Dedifferentiated amniotic fluid mesenchymal stem cell (primary cell): ENCODE measurements at regions not wholly inside any gene's neighbourhood (a gene's known extent, or its start where the extent isn't known, plus 50 kb on each side); places are given as distances from the start of the nearest gene placed in this dataset.
"Not testable (repeated sequence)": the region's sequence is repeated elsewhere in the genome, so short reads cannot be mapped to it uniquely, and the experiment has no call there.

Experiments
- DNase-seq: peaks from one replicate; pipeline ENCODE4 v3.0.0-alpha.2; 2016; ENCODE audit errors: extremely low spot score

DNA sequence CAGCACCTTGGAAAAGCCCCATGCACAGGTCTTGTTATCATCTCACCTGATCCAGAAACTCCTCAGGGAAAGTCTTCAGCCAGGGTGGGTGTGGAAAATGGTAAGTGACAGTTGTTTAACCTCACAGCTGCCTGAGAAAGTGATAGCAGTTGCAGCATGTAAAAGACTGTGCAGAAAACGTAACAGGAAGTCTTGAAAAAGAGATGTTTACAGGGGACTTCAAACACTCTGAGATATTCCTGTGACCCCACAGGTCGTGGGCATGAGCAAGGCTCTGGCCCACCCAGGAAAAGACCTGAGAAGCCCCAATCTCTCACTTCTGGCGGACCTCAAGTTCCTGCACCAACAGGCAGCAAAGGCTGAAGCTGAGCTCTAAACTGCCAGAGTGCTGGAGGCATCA lies 826.9 kb downstream of the UQCRFS1 start:
- DNase-seq, result no peak

DNA sequence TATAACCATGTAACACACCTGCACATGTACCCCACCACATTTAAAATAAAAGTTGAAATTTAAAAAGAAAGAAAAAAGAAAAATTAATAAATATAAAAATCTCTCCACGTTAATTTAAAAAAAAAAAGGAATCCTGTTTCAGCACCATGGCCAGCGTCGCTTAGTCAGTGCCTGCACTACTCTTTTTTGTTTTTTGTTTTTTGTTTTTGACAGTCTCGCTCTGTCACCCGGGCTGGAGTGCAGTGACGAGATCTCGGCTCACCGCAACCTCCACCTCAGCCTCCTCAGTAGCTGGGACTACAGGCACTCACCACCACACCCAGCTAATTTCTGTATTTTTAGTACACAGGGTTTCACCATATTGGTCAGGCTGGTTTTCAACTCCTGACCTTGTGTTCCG lies 835.9 kb downstream of the UQCRFS1 start:
- DNase-seq, result no peak

DNA sequence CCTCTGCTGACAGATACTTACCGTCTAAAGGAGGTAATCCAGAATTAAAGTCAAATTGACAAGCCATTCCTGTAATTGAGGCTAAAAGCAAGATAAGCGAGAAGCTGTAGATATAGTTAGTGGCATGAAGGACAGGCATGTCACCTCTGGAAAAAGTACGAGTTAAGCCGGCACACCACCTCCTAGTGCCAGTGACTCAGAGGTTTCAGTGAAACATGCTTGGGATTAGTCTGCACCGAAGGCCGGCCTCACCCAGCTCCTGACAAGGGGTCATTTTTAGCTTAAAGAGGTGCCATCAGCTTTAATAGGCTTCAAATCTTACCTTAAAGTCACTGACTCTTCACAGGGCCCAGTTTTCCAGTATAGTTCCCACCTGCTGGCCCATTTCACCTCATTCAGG lies 838.0 kb downstream of the UQCRFS1 start:
- no peak for DNase-seq

DNA sequence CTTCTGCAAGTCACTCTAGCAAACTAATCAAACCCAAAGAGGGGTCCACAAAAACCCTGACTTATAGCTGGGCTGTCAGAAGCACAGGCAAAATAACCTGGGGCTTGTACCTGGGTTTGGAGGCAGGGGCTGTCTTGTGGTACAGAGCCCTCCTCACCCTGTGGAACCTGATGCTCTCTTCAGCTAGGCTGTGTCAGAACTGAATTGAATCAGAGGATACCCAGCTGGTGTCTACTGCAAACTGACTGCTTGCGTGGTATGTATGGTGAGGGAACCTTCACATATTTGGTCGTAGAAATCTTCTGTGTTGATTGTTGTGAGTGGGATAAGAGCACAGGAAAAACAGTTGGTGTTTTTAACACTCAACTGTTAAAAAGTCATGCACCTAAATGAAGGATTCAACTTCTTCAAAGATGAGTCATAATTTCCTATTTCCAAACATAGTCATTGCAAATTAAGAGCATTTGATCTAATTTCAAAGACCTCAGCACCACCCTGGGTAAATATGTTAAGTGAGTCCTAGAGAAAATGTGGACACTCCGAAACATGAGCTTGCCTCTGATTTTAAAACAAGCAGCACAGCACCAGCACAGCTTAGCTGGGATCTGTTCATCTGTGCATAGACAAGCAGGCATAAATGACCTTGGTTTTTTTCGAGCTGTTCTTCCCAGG lies 840.2 kb downstream of the UQCRFS1 start:
- no peak for DNase-seq

DNA sequence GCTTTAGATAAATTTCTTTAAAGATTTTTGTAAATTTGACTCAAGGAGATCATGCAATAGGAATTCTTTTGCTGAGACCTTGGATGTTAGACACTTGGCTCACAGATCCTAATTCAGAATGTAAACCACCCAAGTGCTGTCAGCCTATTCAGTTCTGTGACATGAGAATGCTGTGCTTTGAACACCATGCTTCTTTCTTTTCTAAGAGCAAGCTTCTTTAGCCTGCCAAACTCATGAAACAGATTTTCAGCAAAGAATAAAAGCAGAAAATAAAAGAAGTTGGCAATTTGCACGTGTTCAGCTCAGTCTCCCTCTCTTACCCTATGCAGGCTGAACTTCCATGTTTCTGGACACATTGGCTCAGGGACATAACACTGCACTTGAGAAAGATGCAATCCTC lies 845.8 kb downstream of the UQCRFS1 start:
- DNase-seq, result no peak

DNA sequence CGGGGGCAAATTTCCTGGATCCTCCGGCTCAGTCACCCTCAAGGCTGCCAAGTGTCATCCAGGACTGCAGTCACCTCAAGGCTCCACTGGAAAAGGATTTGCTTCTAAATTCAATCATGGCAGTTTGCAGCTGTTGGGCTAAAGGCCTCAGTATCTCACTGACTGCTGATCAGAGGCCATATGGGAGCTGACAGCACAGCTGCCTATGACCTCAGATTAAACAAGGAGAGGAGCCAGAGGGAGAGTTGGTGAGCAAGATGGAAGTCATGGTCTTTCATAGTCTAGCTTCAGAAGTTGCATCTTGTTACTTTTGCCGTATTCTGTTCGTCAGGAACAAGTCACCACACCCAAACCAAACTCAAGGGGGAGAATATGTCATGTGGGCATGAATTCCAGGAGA lies 849.7 kb downstream of the UQCRFS1 start:
- DNase-seq, result no peak

DNA sequence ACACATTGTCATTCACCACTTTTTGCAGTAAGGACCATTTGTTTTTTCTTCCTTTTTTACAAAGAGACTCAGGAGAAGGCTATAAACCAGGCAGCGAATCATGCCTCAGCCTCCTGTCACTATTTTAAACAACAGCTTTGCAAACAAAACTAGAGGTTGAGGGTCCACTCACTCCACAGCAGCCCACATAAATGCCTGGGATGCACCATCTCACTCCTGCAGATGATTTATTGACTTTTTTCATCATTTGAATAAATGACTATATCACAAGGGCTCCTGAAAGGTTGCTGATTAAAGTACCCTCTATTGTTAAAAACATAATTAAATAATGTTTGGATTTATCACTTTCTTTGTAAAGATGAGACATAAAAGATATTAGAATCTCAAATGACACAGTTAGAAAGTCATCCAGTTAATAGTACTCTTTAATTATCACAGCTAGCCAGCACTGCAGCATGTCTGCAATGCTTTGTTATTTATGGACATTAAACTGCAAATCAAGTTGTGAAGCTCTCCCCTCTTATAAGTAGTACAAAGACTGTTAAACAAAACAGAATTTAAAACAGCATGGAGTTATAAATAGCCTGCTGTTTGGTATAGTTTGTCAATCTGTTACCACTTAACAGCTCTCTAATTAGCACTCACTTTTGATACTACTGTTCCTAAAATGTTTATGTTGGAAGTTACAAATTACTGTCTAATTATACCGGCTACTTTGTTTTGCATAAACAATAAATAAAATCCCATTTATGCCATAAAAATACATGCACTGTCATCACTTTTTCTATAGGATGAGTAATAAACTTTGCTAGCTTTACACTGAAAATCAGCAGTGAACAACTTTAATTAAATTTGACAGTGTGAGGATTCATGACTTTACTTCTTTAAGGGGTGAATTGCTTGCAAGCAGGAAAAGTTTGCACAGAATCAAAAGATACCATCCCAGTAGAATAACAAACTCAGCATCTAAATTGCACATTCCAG lies 853.2 kb downstream of the UQCRFS1 start:
- no peak for DNase-seq

DNA sequence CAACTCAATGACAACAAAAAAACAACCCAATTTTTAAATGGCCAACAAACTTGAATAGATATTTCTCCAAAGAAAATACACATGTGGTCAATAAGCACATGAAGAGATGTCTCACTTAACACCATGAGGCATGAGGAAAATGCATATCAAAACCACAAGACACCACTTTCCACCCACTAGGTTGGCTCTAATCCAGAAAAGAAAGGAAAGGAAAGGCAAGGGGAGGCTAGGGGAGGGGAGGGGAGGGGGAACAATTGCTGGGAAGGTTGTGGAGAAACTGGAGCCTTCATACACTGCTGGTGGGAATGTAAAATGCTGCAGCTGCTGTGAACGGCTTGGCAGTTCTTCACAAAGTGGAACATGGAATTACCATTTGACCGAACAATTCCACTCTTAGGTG lies 854.3 kb downstream of the UQCRFS1 start:
- DNase-seq, result no peak

DNA sequence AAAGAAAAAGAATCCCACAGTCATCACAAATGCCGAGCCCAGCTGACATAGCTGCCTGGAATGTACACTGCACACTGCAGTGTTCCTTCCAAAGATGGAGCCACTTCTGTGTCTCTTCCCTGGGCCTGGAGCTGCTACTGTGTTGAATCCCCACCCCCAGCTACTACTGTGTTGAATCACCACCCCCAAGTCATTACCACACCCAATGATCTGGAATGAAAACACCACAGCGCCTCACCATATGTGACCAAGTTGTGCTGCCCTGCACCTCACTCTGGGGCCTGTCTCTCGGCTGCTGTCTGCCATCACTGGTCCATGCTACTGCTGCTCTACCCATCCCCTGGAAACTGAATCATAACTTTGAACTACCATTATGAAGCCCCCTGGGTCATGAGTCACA lies 861.2 kb downstream of the UQCRFS1 start:
- no peak for DNase-seq

DNA sequence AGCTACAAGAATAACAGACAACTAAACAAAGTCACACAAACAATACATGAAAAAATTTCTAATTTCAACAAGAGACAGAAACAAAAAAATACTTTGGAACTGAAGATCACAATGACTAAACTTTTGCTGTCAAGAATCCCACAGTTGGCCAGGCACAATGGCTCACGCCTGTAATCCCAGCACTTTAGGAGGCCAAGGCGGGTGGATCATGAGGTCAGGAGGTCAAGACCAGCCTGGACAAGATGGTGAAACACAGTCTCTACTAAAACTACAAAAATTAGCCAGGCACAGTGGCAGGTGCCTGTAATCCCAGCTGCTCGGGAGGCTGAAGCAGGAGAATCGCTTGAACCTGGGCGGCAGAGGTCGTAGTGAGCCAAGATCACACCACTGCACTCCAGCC lies 861.6 kb downstream of the UQCRFS1 start:
- not testable (repeated sequence) for DNase-seq

DNA sequence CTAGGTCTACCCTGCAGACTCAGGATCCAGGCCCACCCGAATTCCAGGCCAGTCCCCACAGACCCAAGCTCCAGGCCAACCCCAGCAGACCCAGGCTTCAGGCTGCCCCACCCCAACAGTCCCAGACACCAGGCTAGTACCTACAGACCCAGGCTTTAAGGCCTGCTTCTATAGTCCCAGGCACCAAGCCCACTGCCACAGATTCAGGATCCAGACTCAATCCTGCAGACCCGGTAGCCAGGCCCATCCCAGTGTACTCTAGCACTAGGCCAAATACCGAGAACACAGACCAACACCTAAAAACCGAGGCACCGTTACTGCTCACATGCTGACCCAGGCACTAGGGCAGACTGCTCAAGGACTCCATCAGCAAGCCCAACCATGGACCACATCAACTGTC lies 862.3 kb downstream of the UQCRFS1 start:
- DNase-seq, result no peak

DNA sequence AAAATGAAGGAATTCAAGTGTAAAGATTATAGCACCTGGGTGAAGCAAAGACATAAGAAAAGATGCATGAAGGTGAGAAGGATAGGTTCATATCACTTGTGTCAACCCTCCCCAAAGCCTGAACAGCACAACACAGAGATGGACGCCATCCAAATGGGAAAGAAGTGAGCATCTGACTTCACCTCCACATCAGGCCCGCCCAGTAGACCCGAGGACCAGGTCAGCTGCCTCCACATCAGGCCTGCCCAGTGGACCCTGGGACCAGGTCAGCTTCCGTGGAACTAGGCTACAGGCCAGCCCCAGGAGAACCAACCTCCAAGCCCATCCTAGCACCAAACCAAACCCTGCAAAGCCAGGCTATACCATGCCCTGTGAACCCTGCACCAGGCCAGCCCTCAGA lies 862.9 kb downstream of the UQCRFS1 start:
- DNase-seq, result no peak

DNA sequence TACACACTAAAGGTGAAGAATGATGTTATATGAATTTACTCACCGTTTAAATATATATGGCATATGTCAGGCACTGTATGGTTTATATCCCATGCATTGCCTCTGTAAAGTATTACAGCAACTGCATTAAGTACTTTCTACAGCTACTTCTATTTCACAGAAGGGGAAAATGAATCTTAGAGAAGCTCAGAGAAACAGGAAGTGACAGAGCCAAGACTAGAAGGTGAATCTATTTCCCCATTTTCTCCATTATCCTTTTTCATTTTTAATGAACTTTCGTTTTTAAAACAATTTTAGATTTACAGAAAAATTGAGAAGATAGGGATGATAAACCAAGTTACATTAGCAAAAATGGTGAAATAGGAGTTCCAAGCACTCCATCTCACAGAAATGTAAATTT lies 863.3 kb downstream of the UQCRFS1 start:
- DNase-seq, result no peak

DNA sequence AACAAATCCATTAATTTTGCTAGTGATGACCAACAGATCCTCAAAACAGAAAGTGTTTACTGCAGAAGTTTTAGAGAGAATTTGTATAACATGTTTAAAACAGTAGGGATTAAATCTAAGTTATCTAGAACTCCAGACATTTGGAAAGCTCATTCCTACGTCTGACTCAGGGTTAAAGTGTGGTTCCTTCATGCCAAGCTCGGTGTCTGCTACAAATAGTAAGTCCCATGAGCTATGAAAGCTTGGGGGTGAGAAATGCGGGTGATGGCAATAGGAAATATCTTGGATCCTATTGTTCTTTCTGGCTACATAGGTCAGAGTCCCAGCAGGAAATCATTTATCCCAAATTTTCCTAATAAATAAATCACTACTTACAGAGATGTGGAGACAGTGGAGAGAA lies 867.1 kb downstream of the UQCRFS1 start:
- DNase-seq, result no peak

DNA sequence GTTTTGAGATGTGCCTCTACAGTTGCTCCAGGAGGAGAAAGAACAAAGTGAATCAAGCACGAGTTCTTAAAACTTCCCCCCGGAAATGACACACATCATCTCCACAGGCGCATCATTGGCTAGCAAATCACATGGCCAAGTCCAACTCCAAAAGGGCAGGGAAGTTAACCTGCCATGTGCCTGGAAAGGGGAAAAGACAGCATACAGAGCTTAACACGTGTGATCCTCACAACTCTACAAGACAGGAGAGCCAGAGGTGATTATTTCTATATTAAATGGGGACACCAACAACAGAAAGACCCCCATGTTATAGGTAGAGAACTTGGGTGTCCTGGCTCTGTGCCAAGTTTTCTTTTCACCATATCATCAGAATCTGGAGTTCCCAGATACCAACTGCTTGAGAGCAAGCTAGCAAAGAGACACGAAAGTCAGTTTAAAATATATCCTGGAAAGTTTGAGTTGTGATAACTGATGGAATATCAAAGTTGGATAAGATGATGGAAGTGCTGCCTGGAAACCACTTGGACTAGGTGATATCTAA lies 871.1 kb downstream of the UQCRFS1 start:
- DNase-seq, result no peak

DNA sequence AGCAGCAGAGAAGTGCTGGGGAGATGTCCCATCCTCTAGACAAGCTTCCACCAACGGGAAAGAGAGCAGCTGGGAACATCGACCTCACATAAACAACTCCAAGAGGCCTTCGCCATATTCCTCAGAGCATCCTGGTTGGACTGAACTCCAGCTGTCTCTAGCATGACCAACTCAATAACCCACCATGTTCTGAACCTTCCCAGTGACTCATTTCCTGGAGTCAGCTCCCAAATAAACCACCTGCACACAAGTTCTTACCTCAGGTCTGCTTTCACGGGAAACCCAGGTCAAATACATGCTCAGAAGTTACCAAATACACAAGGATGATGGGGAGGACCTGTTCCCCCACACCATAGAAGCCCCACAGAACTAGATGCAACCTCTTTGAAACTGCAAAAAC lies 878.5 kb downstream of the UQCRFS1 start:
- DNase-seq, result no peak

DNA sequence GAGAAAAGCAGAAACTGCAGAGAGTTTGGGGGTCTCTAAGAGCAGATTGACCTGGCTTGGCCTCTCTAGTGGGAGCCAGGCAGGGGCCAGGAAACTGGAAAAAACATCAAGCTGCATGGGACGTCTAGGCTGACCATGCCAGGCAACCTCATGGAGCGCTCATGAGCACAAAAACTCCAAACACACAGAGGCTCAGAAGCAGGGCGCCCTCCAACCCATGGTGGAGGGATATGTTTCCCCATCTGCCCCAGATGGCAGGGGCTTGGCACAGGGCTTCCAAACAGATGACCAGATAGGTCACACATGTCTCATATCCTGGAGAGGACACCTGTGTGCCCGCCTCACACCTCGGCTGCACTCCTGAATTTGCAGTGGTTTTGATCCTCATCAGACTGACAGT lies 879.0 kb downstream of the UQCRFS1 start:
- no peak for DNase-seq

DNA sequence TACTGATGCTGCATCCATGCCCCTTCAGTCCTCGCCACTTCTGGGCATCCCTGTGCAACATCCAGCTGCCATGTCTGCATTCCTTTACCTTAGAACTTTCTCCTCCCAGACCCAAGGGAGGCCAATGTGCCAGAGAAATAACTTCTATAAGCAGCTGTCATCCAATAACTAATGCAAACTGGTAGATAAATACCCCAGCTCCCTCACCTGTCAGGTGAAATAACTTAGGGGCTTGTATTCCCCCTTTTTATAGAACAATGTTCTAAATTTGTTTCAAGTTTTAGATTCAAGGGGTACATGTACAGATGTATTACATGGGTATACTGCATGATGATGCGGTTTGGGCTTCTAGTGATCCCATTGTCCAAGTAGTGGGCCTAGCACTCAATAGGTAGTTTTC lies 880.1 kb downstream of the UQCRFS1 start:
- DNase-seq, result no peak

DNA sequence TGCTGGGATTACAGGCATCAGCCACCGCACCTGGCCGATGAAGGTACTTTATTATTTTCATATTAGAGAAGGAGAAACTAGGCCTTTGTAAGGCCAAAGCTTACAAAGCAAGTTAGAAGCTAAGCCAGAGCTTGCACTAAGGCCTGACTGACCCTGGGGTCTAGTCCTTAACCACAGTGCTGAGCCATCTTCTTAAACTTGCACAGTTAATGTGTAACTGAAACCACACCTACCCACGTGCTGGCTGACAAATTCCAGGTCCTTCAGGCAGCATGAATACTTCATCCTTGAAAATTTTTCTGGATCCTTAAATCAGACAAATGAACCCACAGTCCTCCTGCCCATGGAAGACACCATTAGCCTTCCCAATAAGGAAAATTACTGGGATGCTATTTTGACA lies 880.6 kb downstream of the UQCRFS1 start:
- no peak for DNase-seq

DNA sequence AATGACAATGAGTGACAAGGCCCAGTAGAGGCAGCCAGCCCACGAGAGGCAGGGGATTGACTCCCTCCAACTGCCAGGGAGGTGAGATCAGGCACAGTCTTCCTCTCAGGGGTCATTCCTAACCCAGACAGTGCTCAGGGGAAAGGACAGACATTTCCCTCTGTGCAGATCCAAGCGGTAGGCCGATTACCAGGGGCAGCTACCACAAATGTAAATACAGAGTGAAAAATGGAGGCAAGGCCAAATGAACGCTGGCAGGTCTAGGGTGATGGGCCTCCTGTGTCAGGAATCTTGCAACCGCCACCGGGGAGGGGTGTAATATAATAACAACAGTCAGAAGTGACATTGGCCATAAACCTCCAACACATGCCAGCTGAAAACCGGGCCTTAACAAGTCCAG lies 881.4 kb downstream of the UQCRFS1 start:
- no peak for DNase-seq

DNA sequence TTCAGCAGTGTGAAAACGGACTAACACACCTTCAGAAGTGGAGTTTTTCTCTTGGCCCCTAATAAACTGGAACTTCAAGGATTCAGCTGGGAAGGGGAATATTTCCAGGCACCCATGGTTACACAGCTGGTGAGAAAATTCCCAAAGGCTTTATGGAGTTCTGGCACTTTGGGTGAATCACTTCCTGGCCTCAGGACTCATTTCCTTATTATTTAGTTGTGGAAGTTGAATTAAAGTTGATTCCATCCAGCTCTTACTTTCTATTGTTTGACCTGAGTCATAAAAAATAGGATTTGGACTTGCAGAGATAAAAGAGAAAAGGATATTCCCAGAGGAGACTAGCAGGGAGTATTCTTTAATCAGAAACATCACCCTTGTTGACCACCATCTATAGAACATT lies 882.1 kb downstream of the UQCRFS1 start:
- DNase-seq, result no peak

DNA sequence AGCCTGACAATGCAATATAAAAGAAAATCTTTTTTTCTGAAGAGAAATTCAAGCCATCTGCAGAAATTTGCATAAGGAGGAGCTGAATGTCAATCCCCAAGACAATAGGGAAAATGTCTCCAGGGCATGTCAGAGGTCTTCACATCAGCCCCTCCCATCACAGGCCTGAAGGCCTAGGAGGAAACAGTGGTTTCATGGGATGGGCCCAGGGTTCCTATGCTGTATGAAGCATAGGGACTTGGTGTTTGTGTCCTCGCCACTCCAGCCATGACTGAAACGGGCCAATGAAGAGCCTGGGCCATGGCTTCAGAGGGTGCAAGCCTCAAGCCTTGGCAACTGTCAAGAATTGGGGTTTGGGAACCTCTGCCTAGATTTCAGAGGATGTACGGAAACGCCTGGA lies 883.5 kb downstream of the UQCRFS1 start:
- DNase-seq, result no peak

DNA sequence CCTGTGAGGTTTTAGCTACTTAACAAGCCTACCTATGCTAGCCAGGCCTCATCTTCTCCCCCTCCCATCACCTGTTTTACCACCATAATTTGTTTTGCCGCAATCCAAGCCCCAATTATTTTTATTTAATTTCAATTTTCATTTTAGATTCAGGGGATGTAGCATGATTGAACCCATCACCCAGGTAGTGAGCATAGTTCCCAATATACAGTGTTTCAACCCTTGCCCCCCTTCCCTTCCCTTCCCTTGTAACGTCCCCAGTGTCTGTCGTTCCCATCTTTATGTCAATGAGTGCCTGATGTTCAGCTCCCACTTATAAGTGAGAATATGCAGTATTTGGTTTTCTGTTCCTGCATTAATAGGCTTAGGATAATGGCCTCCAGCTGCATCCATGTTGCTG lies 885.0 kb downstream of the UQCRFS1 start:
- DNase-seq, result no peak
